SK-N-MC (cell line): ENCODE measurements at regions not wholly inside any gene's neighbourhood (a gene's known extent, or its start where the extent isn't known, plus 50 kb on each side); places are given as distances from the start of the nearest gene placed in this dataset.

ENCODE experiments used
- EZH2 ChIP-seq: fragments of 200-600 bp; sonication (generic); IDR thresholded peaks from one replicate; pipeline ENCODE4 v1.6.1; 2017; ENCODE audit warnings: antibody characterized with exemption
- FOXP2 ChIP-seq: optimal IDR thresholded peaks from 2 replicates; pipeline ENCODE3; 2011; ENCODE audit warnings: mild to moderate bottlenecking, moderate library complexity; ENCODE audit not compliant: insufficient read depth; ENCODE audit errors: extremely low read length, control extremely low read depth
- POLR2AphosphoS5 ChIP-seq: IDR thresholded peaks from 2 replicates; pipeline ENCODE4 v1.6.1; 2012; ENCODE audit warnings: mild to moderate bottlenecking, low read depth, low read length, borderline replicate concordance

- no peak for TF ChIP-seq POLR2AphosphoS5
- TF ChIP-seq EZH2 = no peak
- TF ChIP-seq FOXP2 = no peak
Measured at GRCh38 chr20:60808701-60809100, 443.4 kb upstream of the CDH4 start.
